OCI-LY3 (cell line): ENCODE measurements at regions not wholly inside any gene's neighbourhood (a gene's known extent, or its start where the extent isn't known, plus 50 kb on each side); places are given as distances from the start of the nearest gene placed in this dataset.

ENCODE experiments used
- EZH2phosphoT487 ChIP-seq: fragments of 200-600 bp; shearing (Covaris generic); IDR thresholded peaks from 2 replicates; pipeline ENCODE4 v1.6.1; 2018; ENCODE audit warnings: antibody characterized with exemption, mixed run types, low read depth
- TF ChIP-seq, protein P1 (sequence below): fragments of 200-600, 300-600 bp; sonication (generic); IDR thresholded peaks from 2 replicates; pipeline ENCODE4 v1.5.1; 2014; ENCODE audit warnings: antibody characterized with exemption, low read length, low read depth

DNA sequence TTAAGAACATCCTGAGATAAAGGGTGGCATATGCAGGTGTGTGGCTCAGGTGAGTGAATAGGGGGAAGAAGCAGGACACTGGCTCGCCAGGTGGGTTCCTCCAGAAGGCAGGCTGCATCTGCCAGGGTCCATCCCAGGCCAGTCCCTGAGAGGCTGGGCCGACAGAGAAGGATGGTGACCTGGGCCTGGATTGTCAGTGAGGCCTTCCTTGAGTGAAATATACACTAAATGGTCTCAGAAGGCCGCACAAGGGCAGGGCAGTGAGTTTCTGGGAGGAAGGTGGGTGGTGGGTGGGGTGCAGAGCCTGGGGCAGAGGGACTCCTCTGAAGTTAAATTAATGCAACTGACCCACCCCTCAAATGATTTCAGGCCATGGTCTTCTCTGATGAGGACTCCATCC, 182.1 kb downstream of the ANKRD30B start:
- TF ChIP-seq, protein P1, sequence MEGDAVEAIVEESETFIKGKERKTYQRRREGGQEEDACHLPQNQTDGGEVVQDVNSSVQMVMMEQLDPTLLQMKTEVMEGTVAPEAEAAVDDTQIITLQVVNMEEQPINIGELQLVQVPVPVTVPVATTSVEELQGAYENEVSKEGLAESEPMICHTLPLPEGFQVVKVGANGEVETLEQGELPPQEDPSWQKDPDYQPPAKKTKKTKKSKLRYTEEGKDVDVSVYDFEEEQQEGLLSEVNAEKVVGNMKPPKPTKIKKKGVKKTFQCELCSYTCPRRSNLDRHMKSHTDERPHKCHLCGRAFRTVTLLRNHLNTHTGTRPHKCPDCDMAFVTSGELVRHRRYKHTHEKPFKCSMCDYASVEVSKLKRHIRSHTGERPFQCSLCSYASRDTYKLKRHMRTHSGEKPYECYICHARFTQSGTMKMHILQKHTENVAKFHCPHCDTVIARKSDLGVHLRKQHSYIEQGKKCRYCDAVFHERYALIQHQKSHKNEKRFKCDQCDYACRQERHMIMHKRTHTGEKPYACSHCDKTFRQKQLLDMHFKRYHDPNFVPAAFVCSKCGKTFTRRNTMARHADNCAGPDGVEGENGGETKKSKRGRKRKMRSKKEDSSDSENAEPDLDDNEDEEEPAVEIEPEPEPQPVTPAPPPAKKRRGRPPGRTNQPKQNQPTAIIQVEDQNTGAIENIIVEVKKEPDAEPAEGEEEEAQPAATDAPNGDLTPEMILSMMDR, result no peak
- TF ChIP-seq EZH2phosphoT487, result no peak
